ENCODE measurements at regions not wholly inside any gene's neighbourhood (a gene's known extent, or its start where the extent isn't known, plus 50 kb on each side); places are given as distances from the start of the nearest gene placed in this dataset.

DNA sequence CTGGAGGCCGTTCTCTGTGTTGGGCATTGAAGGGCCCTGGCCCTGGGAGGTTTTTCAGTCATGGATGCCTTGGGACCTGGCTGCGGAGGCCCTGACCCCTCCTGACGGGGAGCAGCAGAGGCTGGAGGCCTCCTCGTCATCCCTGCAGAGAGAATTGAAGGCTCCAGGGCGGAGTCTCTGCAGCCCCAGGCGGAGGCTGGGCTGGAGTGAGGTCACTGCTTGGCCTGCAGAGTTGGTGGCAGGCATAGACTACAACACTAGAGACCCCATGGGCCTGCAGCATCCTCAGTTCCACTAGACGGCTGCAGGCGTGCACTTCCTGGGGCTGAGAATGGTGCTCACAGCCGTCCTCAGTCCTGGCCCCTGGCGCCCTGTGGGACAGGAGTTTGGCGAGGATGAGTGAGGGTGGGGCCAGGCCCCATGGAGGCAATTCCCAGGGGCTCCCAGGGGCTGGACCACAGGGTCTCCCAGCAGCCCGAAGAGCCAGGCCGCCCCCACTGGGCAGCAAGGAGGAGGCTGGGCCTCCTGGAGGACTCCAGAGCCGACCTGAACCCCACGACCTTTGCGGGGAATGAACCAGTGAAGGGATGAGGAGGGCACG, 1194.9 kb downstream of the BRD1 start:
- H3K9me3 ChIP-seq (ENCODE audit: insufficient read depth, low read depth, low read length), result no peaks in the 10 kb centered on the region
- H3K9ac ChIP-seq (ENCODE audit: low read depth, low read length), result no peak overlapping the region
- H3K4me1 ChIP-seq (ENCODE audit: insufficient read depth, low read length), result peaks cover 8% of the 10 kb centered on the region; the same call in 1 of the 2 replicates
- no peaks in the 10 kb centered on the region for H3K36me3 ChIP-seq (ENCODE audit: insufficient read depth, low read depth, low read length)
- no peaks in the 10 kb centered on the region for H3K27me3 ChIP-seq (ENCODE audit: insufficient read depth, low read length)
- H3K4me3 ChIP-seq (ENCODE audit: low read length), result no peak overlapping the region
- no peak overlapping the region for H3K27ac ChIP-seq (ENCODE audit: low read length)

DNA sequence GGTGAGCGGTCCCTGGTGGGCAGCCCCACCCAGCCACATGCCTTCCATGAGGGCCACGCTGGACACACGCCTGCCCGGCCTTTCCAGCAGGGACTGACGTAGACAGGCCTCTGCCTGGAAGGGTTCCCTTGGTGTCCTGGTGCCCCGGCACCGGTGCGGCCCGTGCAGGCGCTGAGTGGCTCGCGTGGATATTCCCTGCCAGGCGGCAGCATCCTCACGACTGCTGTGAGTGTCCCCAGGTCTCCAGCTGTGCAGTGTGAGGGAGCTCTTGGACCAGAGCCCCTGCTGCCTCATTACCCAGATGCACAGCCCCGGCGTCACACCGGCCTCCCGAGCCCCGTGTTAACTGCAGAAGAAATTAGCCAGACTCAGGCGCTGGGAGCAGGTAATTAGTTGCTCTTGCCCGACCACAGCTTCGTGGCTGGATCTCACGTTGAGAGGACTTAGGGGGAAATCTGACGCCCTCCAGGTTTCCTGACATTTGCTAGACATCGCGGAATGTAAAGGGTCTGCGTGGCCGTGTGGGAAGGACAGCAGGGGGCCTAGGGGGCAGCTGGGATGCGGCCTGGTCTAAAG, 1196.3 kb downstream of the BRD1 start:
- Histone ChIP-seq H3K4me1 (ENCODE audit: insufficient read depth, low read length) (peaks cover 8% of the 10 kb centered on the region; the same call in 1 of the 2 replicates), H3K4me3 (ENCODE audit: low read length) (no peak overlapping the region), H3K9me3 (ENCODE audit: insufficient read depth, low read depth, low read length) (no peaks in the 10 kb centered on the region), H3K36me3 (ENCODE audit: insufficient read depth, low read depth, low read length) (no peaks in the 10 kb centered on the region), H3K27ac (ENCODE audit: low read length) (no peak overlapping the region), H3K9ac (ENCODE audit: low read depth, low read length) (no peak overlapping the region), H3K27me3 (ENCODE audit: insufficient read depth, low read length) (no peaks in the 10 kb centered on the region)

DNA sequence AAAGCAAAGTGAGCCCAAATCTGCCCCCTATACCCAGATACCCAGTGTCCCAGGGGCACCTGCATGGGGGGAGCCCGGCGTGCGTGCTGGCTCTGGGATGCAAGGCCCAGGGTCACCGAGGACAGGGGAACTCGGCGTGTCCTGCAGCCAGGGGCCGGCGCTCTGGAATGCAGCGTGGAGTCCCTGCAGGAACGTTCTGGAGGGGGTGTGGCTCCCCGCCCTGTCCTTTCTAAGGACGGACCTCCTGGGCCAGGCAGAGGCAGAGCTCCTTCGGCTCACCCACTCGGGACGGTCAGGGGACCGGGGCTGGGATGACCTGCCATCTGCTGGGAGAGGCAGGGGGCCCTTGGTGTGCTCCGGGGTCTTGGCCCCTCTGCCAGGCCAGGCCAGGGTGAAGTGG, 1196.8 kb downstream of the BRD1 start:
- Histone ChIP-seq H3K36me3 (ENCODE audit: insufficient read depth, low read depth, low read length) (no peaks in the 10 kb centered on the region), H3K9me3 (ENCODE audit: insufficient read depth, low read depth, low read length) (no peaks in the 10 kb centered on the region), H3K4me3 (ENCODE audit: low read length) (no peak overlapping the region), H3K9ac (ENCODE audit: low read depth, low read length) (no peak overlapping the region), H3K27me3 (ENCODE audit: insufficient read depth, low read length) (no peaks in the 10 kb centered on the region), H3K4me1 (ENCODE audit: insufficient read depth, low read length) (peaks cover 12% of the 10 kb centered on the region; the same call in 1 of the 2 replicates), H3K27ac (ENCODE audit: low read length) (no peak overlapping the region)

DNA sequence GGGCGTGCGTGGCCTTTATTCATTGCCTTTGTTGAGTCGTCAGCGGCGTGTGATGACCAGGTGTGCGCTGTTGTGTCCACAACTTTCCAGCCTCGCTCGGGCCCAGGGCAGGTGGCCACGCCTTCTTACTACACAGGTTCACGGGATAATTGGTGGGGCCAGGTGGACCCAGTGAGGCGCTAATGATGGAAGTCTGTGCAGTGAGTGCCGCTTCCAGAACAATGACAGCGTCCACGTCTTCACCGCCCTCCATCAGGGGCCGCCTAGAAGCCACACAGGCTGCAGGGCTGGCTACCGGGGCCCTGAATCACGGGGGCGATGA, 1197.3 kb downstream of the BRD1 start:
- Histone ChIP-seq H3K27me3 (ENCODE audit: insufficient read depth, low read length) (no peaks in the 10 kb centered on the region), H3K36me3 (ENCODE audit: insufficient read depth, low read depth, low read length) (no peaks in the 10 kb centered on the region), H3K9me3 (ENCODE audit: insufficient read depth, low read depth, low read length) (no peaks in the 10 kb centered on the region), H3K9ac (ENCODE audit: low read depth, low read length) (no peak overlapping the region), H3K27ac (ENCODE audit: low read length) (no peak overlapping the region), H3K4me1 (ENCODE audit: insufficient read depth, low read length) (peaks cover 13% of the 10 kb centered on the region; the same call in 1 of the 2 replicates), H3K4me3 (ENCODE audit: low read length) (no peak overlapping the region)

DNA sequence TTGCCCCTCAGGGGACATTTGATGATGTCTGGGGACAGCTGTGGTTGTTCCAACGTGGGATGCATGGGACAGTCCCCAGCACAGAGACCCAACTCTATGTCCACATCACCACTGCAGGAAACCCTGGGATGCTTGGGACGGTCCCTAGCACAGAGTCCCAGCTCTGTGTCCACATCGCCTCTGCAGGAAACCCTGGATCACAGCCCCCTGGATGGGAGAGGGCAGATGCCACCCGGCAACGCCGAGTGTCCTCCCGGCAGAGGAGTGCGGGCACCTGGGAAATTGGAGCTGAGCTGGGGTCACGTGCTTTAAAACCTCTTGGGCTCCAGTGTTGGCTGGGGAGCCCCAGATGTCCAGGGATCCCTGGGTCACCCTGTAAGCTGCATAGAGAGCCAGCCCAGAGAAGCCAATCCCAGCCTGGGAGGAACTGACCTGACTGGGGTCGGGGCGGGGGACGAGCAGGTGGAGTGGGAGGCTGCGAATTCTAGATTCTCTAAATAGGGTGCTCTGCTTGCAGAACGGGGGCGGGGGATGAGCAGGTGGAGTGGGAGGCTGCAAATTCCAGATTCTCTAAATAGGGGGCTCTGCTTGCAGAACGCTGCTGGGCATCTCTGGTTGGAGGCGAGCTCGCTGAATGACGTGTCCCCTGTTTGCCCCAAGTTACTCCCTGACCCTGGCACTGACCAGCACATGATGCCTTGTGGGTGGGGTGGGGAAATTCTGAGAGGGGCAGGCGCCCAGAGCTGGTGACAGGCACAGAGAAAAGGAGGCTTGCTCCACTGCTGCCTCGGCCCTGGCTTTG, 1197.8 kb downstream of the BRD1 start:
- Histone ChIP-seq H3K9ac (ENCODE audit: low read depth, low read length) (no peak overlapping the region), H3K36me3 (ENCODE audit: insufficient read depth, low read depth, low read length) (no peaks in the 10 kb centered on the region)

DNA sequence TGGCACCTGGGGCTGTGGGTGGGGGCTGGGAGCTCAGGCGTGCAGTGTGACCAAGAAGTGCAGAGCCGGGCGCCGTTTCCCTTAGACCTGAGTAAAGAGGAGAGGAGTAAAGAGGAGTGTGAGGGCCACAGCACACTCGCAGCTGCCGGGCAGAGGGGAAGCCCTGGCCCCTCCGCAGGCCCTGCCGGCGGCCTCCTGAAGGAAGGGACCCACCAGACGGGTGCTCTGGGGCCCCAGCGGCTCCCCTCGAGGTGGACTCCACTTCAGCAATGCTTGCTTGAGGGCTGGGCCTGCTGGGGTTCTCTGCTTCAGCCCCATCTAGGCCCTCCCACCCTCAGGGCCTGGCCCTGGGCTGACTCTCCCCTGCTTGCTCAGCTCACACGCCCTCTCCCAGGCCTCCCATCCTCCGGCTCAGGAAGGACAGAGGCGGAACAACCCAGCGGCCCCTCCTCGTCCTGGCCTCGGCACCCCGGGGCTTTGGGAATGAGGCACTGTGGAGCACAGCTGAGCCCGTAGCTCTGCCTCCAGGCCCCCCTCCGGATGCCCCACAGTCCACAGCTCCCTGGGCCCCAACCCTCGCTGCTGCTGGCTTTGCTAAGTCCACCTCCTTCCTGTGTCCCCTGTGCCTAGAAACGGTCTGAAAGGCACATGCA, 1198.7 kb downstream of the BRD1 start:
- H3K9ac ChIP-seq (ENCODE audit: low read depth, low read length), result no peak overlapping the region
- H3K36me3 ChIP-seq (ENCODE audit: insufficient read depth, low read depth, low read length), result no peaks in the 10 kb centered on the region
- no peak overlapping the region for H3K4me3 ChIP-seq (ENCODE audit: low read length)
- peaks cover 13% of the 10 kb centered on the region; the same call in 1 of the 2 replicates for H3K4me1 ChIP-seq (ENCODE audit: insufficient read depth, low read length)
- no peaks in the 10 kb centered on the region for H3K27me3 ChIP-seq (ENCODE audit: insufficient read depth, low read length)
- H3K9me3 ChIP-seq (ENCODE audit: insufficient read depth, low read depth, low read length), result no peaks in the 10 kb centered on the region
- H3K27ac ChIP-seq (ENCODE audit: low read length), result no peak overlapping the region

More for the DNA sequence above, 1197.8 kb downstream of the BRD1 start:
- no peak overlapping the region for H3K27ac ChIP-seq (ENCODE audit: low read length)
- H3K9me3 ChIP-seq (ENCODE audit: insufficient read depth, low read depth, low read length), result no peaks in the 10 kb centered on the region
- no peak overlapping the region for H3K4me3 ChIP-seq (ENCODE audit: low read length)
- H3K27me3 ChIP-seq (ENCODE audit: insufficient read depth, low read length), result no peaks in the 10 kb centered on the region
- H3K4me1 ChIP-seq (ENCODE audit: insufficient read depth, low read length), result peaks cover 13% of the 10 kb centered on the region; the same call in 1 of the 2 replicates

DNA sequence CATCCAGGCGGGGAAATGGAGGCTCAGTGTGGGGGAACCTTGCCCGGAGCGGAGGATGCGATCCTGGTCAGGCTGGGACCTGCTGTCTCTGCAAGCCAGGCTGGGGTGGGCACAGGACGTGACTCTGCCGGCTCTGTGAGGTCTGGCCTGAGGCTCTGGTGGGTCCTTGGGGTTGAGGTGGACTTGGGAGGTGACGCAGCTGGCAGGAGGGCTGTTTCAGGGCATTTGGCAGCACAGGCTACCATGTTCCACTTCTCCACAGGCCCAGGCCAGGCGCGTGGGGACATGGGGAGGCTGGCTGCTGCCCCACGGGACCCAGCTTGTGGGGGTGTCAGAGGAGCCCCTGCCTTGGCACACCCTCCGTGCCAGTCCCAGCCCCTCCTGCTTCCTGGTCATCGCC, 1199.7 kb downstream of the BRD1 start:
- H3K36me3 ChIP-seq (ENCODE audit: insufficient read depth, low read depth, low read length), result no peaks in the 10 kb centered on the region
- no peak overlapping the region for H3K27ac ChIP-seq (ENCODE audit: low read length)
- H3K9me3 ChIP-seq (ENCODE audit: insufficient read depth, low read depth, low read length), result no peaks in the 10 kb centered on the region
- H3K27me3 ChIP-seq (ENCODE audit: insufficient read depth, low read length), result no peaks in the 10 kb centered on the region
- peaks cover 13% of the 10 kb centered on the region; the same call in 1 of the 2 replicates for H3K4me1 ChIP-seq (ENCODE audit: insufficient read depth, low read length)
- no peak overlapping the region for H3K4me3 ChIP-seq (ENCODE audit: low read length)
- H3K9ac ChIP-seq (ENCODE audit: low read depth, low read length), result no peak overlapping the region

DNA sequence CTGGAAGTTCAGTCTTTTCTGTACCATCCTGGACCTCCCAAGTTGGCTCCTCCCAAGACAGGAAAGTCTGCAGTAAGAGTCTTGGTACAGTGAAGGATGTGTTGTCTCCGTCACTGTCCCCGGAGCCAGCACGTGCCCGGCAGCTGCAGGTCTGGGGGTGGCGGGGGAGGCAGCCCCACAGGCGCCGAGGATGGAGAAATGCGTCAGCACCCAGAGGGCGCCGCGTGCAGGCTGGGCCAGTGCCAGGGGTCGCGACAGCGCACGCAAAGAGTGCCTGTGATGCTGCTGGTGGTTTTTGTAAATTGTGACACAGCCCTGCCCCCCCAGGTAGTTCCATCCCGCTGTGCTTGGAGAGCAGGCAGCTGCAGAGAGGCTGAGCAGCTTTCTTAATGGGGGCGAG, 1200.5 kb downstream of the BRD1 start:
- no peaks in the 10 kb centered on the region for H3K27me3 ChIP-seq (ENCODE audit: insufficient read depth, low read length)
- H3K27ac ChIP-seq (ENCODE audit: low read length), result no peak overlapping the region
- no peak overlapping the region for H3K4me3 ChIP-seq (ENCODE audit: low read length)
- peaks cover 13% of the 10 kb centered on the region; the same call in 1 of the 2 replicates for H3K4me1 ChIP-seq (ENCODE audit: insufficient read depth, low read length)
- no peaks in the 10 kb centered on the region for H3K36me3 ChIP-seq (ENCODE audit: insufficient read depth, low read depth, low read length)
- H3K9me3 ChIP-seq (ENCODE audit: insufficient read depth, low read depth, low read length), result no peaks in the 10 kb centered on the region
- no peak overlapping the region for H3K9ac ChIP-seq (ENCODE audit: low read depth, low read length)

DNA sequence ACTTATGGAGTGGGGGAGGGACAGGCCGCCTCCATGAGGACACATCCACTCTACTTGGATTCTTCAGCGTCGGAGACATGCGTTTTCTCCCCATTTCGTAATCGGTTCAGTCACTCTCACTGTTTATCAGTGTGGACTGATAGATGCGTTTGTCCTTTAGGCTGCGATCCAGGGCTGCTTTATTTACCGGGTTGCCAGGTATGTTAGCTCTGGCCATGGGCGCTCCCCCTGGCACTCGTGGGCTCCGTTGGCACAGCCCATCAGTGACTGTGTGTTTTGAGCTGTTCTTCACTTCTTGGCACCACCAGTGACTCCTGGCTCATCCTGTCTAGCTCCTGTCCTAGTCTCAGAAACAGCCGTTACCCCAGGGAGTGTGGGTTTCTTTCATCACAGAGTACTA, 1203.3 kb downstream of the BRD1 start:
- Histone ChIP-seq H3K27me3 (ENCODE audit: insufficient read depth, low read length) (no peaks in the 10 kb centered on the region), H3K4me1 (ENCODE audit: insufficient read depth, low read length) (peaks cover 11% of the 10 kb centered on the region; the same call in 1 of the 2 replicates), H3K9me3 (ENCODE audit: insufficient read depth, low read depth, low read length) (no peaks in the 10 kb centered on the region)

DNA sequence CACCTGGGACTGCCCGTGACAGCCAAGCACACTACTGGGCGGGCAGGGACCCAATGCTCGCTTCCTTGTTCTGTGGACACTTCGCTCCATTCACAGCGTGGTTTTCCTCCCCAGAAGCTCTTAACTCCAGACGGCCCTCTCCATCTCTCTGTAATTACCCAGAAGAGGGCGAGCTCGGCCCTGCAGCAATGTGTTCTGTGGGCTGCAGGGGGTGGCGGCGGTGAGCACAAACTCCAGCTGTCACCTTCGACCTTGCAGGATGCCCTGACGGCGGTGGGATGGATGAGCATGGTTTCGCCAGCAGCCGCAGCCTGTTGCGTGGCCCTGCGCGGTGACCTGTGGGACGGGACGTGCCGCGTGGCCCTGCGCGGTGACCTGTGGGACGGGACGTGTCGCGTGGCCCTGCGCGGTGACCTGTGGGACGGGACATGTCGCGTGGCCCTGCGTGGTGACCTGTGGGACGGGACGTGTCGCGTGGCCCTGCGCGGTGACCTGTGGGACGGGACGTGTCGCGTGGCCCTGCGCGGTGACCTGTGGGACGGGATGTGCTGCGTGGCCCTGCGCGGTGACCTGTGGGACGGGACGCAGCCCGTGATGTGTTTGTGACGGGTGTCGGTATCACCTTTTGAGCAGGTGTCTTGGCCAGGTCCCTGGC, 1204.7 kb downstream of the BRD1 start:
- H3K27me3 ChIP-seq (ENCODE audit: insufficient read depth, low read length), result no peaks in the 10 kb centered on the region
- H3K9me3 ChIP-seq (ENCODE audit: insufficient read depth, low read depth, low read length), result no peaks in the 10 kb centered on the region
- no peak overlapping the region for H3K4me3 ChIP-seq (ENCODE audit: low read length)
- peaks cover 5% of the 10 kb centered on the region; the same call in 1 of the 2 replicates for H3K4me1 ChIP-seq (ENCODE audit: insufficient read depth, low read length)
- no peak overlapping the region for H3K27ac ChIP-seq (ENCODE audit: low read length)
- no peak overlapping the region for H3K9ac ChIP-seq (ENCODE audit: low read depth, low read length)
- no peaks in the 10 kb centered on the region for H3K36me3 ChIP-seq (ENCODE audit: insufficient read depth, low read depth, low read length)

More for the DNA sequence above, 1203.3 kb downstream of the BRD1 start:
- Histone ChIP-seq H3K36me3 (ENCODE audit: insufficient read depth, low read depth, low read length) (no peaks in the 10 kb centered on the region), H3K9ac (ENCODE audit: low read depth, low read length) (no peak overlapping the region), H3K27ac (ENCODE audit: low read length) (no peak overlapping the region), H3K4me3 (ENCODE audit: low read length) (no peak overlapping the region)

DNA sequence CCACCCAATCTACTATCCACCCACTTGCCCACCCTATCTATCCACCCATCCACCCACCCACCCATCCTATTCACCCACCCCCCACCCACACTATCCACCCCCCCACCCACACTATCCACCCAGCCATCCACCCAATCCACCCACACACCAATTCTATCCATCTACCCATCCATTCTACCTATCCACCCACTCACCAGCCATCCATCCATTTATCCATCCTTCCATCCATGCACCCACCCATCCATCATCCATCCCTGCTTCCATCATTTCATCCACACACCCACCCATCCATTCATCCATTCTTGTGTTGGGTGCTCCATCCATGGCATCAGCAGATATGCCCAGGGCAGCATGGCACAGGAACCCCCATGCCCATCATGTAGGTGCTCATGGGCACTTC, 1206.6 kb downstream of the BRD1 start:
- Histone ChIP-seq H3K27ac (ENCODE audit: low read length) (no peak overlapping the region), H3K4me1 (ENCODE audit: insufficient read depth, low read length) (peaks cover 4% of the 10 kb centered on the region; the same call in 1 of the 2 replicates), H3K9me3 (ENCODE audit: insufficient read depth, low read depth, low read length) (no peaks in the 10 kb centered on the region), H3K36me3 (ENCODE audit: insufficient read depth, low read depth, low read length) (no peaks in the 10 kb centered on the region), H3K27me3 (ENCODE audit: insufficient read depth, low read length) (no peaks in the 10 kb centered on the region), H3K4me3 (ENCODE audit: low read length) (no peak overlapping the region), H3K9ac (ENCODE audit: low read depth, low read length) (no peak overlapping the region)

Measured in iPS-20b (cell line).